ENCODE measurements at regions not wholly inside any gene's neighbourhood (a gene's known extent, or its start where the extent isn't known, plus 50 kb on each side); places are given as distances from the start of the nearest gene placed in this dataset.

GRCh38 chr6:43929511-43929910, 159.5 kb downstream of the VEGFA start:
- TF ChIP-seq CTCF (conservative IDR thresholded peaks at IDR 0.05 in 1 of 2, IDR thresholded peaks at IDR 0.05 in 1 of 2; ENCODE audit: extremely low read depth in 1 of 2, insufficient read depth in 1 of 2, low read depth in 1 of 2, low read length in 2 of 2) (no peak), EZH2 (IDR thresholded peaks at IDR 0.05; ENCODE audit: borderline replicate concordance, low read length) (no peak)
